Retinal pigment epithelial cell (primary cell): ENCODE measurements at regions not wholly inside any gene's neighbourhood (a gene's known extent, or its start where the extent isn't known, plus 50 kb on each side); places are given as distances from the start of the nearest gene placed in this dataset.

Experiments
- DNase-seq: peaks from one replicate; pipeline ENCODE4 v3.0.0-alpha.2; 2010; ENCODE audit warnings: low read depth
- H3K4me3 ChIP-seq: 2 replicates; pipeline ENCODE4 v1.5.1; 2011; ENCODE audit warnings: mild to moderate bottlenecking, low read length, control low read depth, moderate library complexity
- TF ChIP-seq, protein P1 (sequence below): conservative IDR thresholded peaks from 2 replicates; pipeline ENCODE4 v1.5.1; 2011; ENCODE audit warnings: low read depth, low read length, control low read depth, inconsistent platforms

DNA sequence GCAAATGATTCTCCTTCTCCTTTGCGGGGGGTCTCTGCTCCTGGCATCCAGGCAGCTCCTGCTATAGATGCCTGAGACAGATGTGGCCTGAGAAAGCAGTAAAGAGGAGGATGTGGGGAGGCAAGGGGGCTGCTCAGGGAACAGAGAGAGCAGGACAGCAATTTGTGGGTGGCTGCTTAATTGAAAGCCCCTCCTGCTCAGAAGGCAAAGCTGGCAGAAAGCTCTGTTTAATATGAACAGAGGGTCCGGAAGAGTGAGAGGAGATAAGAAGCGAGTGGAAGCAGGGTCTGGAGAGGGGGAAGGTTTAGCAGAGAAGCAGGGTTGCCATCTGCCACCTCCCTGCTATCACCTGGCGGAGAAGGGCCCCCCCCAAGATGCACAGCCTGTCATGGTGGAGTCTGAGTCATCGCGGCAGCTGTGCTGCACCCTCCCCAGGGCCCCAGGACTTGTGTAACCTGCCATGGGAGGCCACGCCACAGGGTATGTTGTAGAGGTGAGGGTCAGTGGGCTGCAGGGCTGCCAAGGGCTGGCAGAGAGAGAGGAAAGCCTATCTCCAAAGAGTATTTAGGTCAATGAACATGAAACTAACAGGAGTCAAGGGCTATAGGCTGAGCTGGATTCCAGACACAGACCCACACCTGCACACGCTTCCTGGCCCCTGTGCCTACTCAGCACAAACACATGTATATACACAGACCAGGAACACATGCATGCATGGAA lies 1109.8 kb upstream of the AUTS2 start:
- no peak for DNase-seq
- TF ChIP-seq, protein P1, sequence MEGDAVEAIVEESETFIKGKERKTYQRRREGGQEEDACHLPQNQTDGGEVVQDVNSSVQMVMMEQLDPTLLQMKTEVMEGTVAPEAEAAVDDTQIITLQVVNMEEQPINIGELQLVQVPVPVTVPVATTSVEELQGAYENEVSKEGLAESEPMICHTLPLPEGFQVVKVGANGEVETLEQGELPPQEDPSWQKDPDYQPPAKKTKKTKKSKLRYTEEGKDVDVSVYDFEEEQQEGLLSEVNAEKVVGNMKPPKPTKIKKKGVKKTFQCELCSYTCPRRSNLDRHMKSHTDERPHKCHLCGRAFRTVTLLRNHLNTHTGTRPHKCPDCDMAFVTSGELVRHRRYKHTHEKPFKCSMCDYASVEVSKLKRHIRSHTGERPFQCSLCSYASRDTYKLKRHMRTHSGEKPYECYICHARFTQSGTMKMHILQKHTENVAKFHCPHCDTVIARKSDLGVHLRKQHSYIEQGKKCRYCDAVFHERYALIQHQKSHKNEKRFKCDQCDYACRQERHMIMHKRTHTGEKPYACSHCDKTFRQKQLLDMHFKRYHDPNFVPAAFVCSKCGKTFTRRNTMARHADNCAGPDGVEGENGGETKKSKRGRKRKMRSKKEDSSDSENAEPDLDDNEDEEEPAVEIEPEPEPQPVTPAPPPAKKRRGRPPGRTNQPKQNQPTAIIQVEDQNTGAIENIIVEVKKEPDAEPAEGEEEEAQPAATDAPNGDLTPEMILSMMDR: no peak
- no peak overlapping the region for H3K4me3 ChIP-seq

DNA sequence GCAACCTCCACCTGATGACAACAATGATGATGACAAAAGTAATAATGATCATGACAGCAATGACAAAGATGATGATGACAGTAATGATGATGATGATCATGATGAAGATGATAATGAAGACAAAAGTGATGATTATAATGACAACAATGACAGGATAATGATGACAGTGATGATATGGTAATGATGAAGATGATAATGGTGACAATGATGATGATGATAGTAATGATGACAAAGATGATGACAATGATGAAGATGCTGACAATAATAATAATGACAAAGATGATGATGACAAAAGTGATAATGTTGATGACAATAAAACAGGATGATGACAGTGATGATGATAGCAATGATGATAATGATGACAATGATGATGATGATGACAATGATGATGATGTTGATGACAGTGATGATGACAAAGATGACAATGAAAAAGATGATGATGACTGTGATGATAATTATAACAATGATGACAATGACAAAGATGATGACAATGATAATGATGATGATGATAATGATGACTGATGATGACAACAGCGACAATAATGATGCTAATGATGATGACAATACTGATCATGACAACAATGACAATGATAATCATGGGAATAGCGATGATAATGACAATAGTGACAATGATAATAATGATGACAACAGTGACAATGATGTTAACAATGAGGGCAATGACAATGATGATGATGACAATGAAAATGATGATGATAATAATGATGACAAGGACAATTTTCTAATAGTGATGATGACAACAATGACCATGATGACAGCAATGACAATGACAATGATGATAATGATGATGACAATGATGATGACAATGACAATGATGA lies 1106.5 kb upstream of the AUTS2 start:
- DNase-seq: no peak
- no peak overlapping the region for H3K4me3 ChIP-seq
- TF ChIP-seq, protein P1: no peak

DNA sequence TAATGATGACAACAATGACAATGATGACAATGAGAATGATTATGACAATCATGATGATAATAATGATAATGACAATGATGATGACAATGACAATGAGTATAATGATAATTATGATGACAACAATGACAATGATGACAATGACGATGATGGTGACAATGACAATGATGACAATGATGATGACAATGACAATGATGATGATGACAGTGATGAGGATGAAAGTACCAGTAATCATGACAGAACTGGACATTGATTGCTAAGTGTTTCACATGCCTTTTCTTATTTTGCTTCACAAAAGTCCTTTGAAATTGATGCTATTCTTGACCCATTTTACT lies 1106.0 kb upstream of the AUTS2 start:
- no peak overlapping the region for H3K4me3 ChIP-seq
- TF ChIP-seq, protein P1: no peak
- no peak for DNase-seq

DNA sequence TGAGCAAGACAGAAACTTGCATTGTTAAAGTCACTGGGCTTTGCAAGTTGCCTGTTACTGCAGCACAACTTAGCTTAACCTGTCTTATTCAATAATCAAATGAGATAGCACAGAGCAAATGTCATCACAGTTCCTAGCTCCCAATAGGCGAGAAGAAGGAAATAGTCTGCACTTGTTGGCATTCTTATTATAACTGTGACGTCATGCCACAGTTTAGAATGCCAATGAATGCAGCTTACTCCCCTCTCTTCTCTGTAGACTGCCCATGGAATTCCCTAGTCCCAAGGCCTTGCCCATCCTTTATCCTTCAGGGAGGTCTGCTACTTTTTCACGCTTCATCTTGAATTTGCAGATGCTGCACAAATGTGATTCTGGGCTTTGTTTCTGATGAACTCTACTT lies 1094.9 kb upstream of the AUTS2 start:
- TF ChIP-seq, protein P1: no peak
- H3K4me3 ChIP-seq: no peak overlapping the region
- DNase-seq: no peak

DNA sequence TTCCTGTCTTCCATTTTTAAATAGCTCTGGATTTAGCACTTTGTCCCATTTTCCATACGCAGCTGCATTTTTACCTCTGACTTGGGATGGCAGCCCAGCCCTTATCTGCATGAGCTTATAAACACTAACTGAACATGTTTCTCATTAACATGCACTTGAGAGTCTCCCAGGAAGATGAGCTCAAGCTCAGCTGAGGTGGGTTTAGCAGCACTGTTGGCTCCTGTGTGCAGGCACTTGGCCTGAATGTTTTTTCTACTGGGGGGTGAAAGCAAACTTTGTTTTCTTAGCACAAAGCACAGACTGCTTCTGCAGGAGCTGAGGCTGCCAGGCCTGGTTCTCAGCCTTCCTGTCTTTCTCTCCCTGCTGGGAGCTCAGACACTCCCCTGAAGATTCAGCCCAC lies 1093.6 kb upstream of the AUTS2 start:
- H3K4me3 ChIP-seq: no peak overlapping the region
- TF ChIP-seq, protein P1: no peak
- DNase-seq: no peak

DNA sequence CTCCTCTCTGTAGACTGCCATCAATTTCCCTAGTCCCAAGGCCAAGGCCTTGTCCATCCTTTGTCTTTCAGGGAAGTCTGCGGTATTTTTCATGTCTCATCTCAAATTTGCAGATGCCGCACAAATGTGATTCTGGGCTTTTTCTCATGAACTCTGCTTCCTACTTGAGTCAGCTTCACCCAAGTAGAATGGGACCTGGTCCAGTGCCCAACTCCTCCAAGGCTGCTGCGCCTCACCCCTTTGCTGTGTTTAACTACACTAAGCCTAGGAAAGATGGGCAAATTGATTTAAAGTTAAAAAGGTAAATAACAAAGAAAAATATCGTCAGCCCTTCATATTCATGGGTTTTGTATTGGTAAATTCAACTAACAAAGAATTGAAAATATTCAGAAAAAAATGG lies 1092.6 kb upstream of the AUTS2 start:
- no peak for DNase-seq
- no peak overlapping the region for H3K4me3 ChIP-seq
- TF ChIP-seq, protein P1: no peak

DNA sequence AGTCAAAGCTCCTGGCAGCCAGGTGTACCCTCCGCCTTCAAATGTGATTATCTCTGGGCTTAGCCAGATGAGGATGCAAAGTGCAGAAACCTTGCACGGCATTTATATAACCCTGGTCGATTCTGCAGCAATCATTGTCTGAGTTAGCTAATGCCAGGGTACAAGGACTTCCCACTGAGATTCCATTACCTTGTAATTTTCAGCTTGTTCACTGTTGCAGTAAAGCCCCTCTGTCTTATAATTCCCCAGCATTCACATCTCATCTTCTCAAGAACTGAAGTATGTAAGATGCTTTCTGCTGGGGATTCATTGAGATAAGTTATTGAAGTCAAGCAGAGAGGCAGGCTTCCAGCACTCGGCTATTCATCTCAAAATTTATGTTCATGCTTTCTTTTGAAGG lies 1090.6 kb upstream of the AUTS2 start:
- no peak overlapping the region for H3K4me3 ChIP-seq
- DNase-seq: no peak
- TF ChIP-seq, protein P1: no peak
